WTC11 (cell line): ENCODE measurements at regions not wholly inside any gene's neighbourhood (a gene's known extent, or its start where the extent isn't known, plus 50 kb on each side); places are given as distances from the start of the nearest gene placed in this dataset.

Experiments
- ATAC-seq: fragments of 200-7000 bp; cut with Tn5 transposase; 2 replicates; pipeline ENCODE4 v1.10.0; 2021; ENCODE audit warnings: mild to moderate bottlenecking, moderate library complexity
- CTCF ChIA-PET: fragments of 300-600 bp; sonication (Branson Sonifier 250); formaldehyde crosslinking; loops from one replicate; lab custom pipeline; 2021; ENCODE audit warnings: antibody characterized with exemption; lab: Charles Lee
- POLR2A ChIA-PET: fragments of 350-600 bp; sonication (Branson Sonifier 250); formaldehyde crosslinking; loops from one replicate; lab custom pipeline; 2021; ENCODE audit warnings: antibody characterized with exemption; lab: Charles Lee
- DNase-seq: peaks from one replicate; pipeline ENCODE4 v3.0.0; 2021; ENCODE audit warnings: low spot score
- H3K27ac Mint-ChIP-seq: 2 replicates; pipeline ENCODE4 v1.8.0; 2021; ENCODE audit warnings: mixed read lengths
- H3K27me3 Mint-ChIP-seq: 2 replicates; pipeline ENCODE4 v1.8.0; 2021; ENCODE audit warnings: low read depth, mild to moderate bottlenecking, moderate library complexity, mixed read lengths
- H3K36me3 Mint-ChIP-seq: 2 replicates; pipeline ENCODE4 v1.8.0; 2021; ENCODE audit warnings: mixed read lengths
- H3K4me1 Mint-ChIP-seq: 2 replicates; pipeline ENCODE4 v1.8.0; 2022; ENCODE audit warnings: mixed read lengths
- H3K4me3 Mint-ChIP-seq: 2 replicates; pipeline ENCODE4 v1.8.0; 2021; ENCODE audit warnings: mild to moderate bottlenecking, moderate library complexity, mixed read lengths
- H3K9me3 Mint-ChIP-seq: 2 replicates; pipeline ENCODE4 v1.8.0; 2021; ENCODE audit warnings: mixed read lengths
- ETV6 ChIP-seq: sonication (generic); formaldehyde crosslinking; IDR thresholded peaks from 2 replicates; pipeline ENCODE4 v1.8.1; 2022; ENCODE audit warnings: mild to moderate bottlenecking, missing genetic modification reagents
- GABPB1 ChIP-seq: sonication (generic); formaldehyde crosslinking; IDR thresholded peaks from 2 replicates; pipeline ENCODE4 v1.8.1; 2023; ENCODE audit warnings: mild to moderate bottlenecking, missing genetic modification reagents
- KAT7 ChIP-seq: sonication (generic); formaldehyde crosslinking; IDR thresholded peaks from 2 replicates; pipeline ENCODE4 v1.8.1; 2023; ENCODE audit warnings: missing genetic modification reagents, mild to moderate bottlenecking, borderline replicate concordance
- NR1H2 ChIP-seq: sonication (generic); formaldehyde crosslinking; IDR thresholded peaks from 2 replicates; pipeline ENCODE4 v1.9.0; 2021; ENCODE audit warnings: mild to moderate bottlenecking, moderate library complexity, missing genetic modification reagents
- TEAD4 ChIP-seq: sonication (generic); formaldehyde crosslinking; IDR thresholded peaks from 2 replicates; pipeline ENCODE4 v1.8.0; 2022; ENCODE audit warnings: mild to moderate bottlenecking, missing genetic modification reagents
- TP53 ChIP-seq: sonication (generic); formaldehyde crosslinking; IDR thresholded peaks from 2 replicates; pipeline ENCODE4 v1.8.1; 2023; ENCODE audit warnings: mild to moderate bottlenecking, missing genetic modification reagents
- ZNF423 ChIP-seq: fragments of 250-450 bp; sonication (Bioruptor Pico); IDR thresholded peaks from 2 replicates; pipeline ENCODE4 v2.1.2; 2022; ENCODE audit warnings: mild to moderate bottlenecking, moderate library complexity
- TF ChIP-seq, protein P1 (sequence below): sonication (generic); formaldehyde crosslinking; IDR thresholded peaks from 2 replicates; pipeline ENCODE4 v1.8.1; 2022; ENCODE audit warnings: mild to moderate bottlenecking, moderate library complexity, missing genetic modification reagents
- TF ChIP-seq, protein P2 (sequence below): sonication (generic); formaldehyde crosslinking; IDR thresholded peaks from 2 replicates; pipeline ENCODE4 v1.8.1; 2022; ENCODE audit warnings: low read depth, missing genetic modification reagents, borderline replicate concordance
- TF ChIP-seq, protein P3 (sequence below): sonication (generic); formaldehyde crosslinking; IDR thresholded peaks from 2 replicates; pipeline ENCODE4 v1.8.1; 2023; ENCODE audit warnings: mild to moderate bottlenecking, moderate library complexity, missing genetic modification reagents
- TF ChIP-seq, protein P4 (sequence below): sonication (generic); formaldehyde crosslinking; IDR thresholded peaks from 2 replicates; pipeline ENCODE4 v1.8.0; 2022; ENCODE audit warnings: mild to moderate bottlenecking, missing genetic modification reagents
- TF ChIP-seq, protein P5 (sequence below): sonication (generic); formaldehyde crosslinking; IDR thresholded peaks from 2 replicates; pipeline ENCODE4 v1.8.1; 2022; ENCODE audit warnings: mild to moderate bottlenecking, missing genetic modification reagents, moderate library complexity, borderline replicate concordance
- TF ChIP-seq, protein P6 (sequence below): sonication (generic); formaldehyde crosslinking; IDR thresholded peaks from 2 replicates; pipeline ENCODE4 v1.8.1; 2023; ENCODE audit warnings: mild to moderate bottlenecking, missing genetic modification reagents

DNA sequence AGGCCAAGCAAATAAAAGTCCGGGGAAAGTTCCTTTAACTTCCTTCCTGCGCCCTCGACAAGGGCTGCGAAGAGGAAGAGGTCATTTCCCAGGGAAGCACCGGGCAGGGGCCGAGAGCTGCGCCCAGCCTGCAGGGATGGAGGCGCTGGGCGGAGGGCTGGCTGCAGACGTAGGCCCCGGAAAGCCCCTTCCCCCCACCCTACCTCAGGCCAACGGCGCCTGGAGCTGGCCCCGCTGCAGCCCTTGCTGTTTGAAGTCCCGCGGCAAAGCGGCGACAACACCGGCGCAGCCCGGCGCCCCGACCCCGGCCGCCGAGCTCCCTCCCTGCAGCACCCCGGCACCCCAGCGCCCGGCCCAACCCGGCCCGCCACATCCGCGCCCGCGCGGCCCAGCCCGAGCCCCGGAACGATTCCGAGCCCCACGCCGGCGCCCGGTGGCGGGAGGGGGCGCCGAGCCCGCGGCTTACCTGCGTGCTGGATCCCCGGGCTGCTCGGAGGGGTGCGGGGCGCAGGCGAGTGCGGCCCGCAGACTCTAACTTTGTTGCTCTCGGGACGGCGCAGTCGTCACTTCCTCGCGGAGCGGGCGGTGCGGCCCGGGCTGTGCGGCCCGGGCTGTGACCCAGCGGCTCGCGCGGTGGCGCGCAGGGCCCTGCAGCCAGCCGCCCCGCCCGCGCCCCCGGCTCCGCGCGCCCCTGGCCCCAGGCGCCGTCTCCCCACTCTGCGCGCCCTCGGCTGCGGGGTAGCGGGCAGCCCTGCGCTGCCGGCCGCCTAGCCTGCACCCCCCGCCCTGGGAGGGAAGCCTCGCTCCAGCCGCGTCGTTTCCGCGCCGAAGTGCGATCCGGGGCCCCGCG is 64.8 kb upstream of the PTGR2 start:
- CTCF ChIA-PET, result interaction anchor here (0.6 to 3.9 kb wide), 16 partner anchors 9 to 152 kb away, joined by 3 to 27 read pairs (median 5); partner anchors contain the start of gene PTGR2
- H3K27me3 Mint-ChIP-seq, result peaks cover 79% of the 10 kb centered on the region
- H3K4me1 Mint-ChIP-seq, result peaks cover 43% of the 10 kb centered on the region
- TF ChIP-seq KAT7 (peak; percentile 64; the same call in 1 of the 2 replicates), TP53 (CRISPR knock-in tag) (0 out of 2 replicates have a peak, but pooled peaks have one; percentile 33), ETV6 (CRISPR knock-in tag) (peak; percentile 36; the same call in 1 of the 2 replicates)
- TF ChIP-seq, protein P1, sequence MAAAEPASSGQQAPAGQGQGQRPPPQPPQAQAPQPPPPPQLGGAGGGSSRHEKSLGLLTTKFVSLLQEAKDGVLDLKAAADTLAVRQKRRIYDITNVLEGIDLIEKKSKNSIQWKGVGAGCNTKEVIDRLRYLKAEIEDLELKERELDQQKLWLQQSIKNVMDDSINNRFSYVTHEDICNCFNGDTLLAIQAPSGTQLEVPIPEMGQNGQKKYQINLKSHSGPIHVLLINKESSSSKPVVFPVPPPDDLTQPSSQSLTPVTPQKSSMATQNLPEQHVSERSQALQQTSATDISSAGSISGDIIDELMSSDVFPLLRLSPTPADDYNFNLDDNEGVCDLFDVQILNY (CRISPR knock-in tag), result 0 out of 2 replicates have a peak, but pooled peaks have one; percentile 14
- TF ChIP-seq, protein P2, sequence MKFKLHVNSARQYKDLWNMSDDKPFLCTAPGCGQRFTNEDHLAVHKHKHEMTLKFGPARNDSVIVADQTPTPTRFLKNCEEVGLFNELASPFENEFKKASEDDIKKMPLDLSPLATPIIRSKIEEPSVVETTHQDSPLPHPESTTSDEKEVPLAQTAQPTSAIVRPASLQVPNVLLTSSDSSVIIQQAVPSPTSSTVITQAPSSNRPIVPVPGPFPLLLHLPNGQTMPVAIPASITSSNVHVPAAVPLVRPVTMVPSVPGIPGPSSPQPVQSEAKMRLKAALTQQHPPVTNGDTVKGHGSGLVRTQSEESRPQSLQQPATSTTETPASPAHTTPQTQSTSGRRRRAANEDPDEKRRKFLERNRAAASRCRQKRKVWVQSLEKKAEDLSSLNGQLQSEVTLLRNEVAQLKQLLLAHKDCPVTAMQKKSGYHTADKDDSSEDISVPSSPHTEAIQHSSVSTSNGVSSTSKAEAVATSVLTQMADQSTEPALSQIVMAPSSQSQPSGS (CRISPR knock-in tag), result no peak
- peak overlapping the region; percentile 90 for H3K4me3 Mint-ChIP-seq
- no peaks in the 10 kb centered on the region for H3K9me3 Mint-ChIP-seq
- POLR2A ChIA-PET, result interaction anchor here (0.6 to 1.5 kb wide), 7 partner anchors 10 to 144 kb away, joined by 3 to 5 read pairs (median 3); partner anchors contain the start of gene PTGR2
- H3K27ac Mint-ChIP-seq, result peak overlapping the region; percentile 63; the same call in 1 of the 2 replicates
- ATAC-seq (peak; percentile 66), DNase-seq (peak; percentile 64)
- no peaks in the 10 kb centered on the region for H3K36me3 Mint-ChIP-seq

DNA sequence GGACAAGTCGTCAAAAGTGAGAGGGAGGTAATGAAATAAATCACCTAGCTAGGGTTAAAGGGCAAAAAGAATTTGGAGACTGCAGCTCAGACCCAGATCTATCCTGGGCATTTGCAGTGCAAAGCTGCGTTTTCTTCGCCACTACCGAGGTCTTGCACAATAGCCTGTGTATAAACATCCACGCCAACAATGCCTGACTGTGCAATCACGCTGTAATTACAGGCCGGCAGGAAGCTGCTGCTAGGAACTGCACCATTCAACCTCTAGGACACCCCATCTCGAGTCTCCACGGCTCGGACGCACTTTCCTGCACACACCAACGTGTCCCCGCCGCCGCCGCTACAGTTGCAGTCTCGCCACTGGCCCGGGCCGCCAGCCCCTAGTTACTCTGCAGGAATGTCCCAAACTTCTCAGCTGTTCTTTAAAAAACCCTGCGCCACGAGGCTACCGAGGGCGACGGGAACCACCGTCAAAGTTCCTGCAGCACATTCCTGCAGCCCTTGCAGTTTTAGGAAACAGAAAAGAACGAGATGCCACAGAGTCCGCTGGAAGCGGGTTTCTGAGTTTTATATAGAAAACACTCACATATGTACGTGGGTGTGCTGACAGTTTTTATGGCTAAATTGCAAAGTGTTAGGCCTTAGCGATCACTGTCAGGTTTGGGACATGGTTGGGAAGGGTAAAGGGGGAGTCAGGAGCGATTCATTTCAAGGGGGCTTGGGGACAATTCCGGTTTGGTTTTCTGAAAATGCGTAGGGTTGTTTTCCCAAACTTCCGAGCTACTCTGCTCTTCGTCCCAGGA is 65.6 kb upstream of the PTGR2 start:
- Mint-ChIP-seq H3K4me1 (peaks cover 43% of the 10 kb centered on the region), H3K4me3 (peak overlapping the region; percentile 90), H3K36me3 (no peaks in the 10 kb centered on the region), H3K9me3 (no peaks in the 10 kb centered on the region), H3K27me3 (peaks cover 87% of the 10 kb centered on the region), H3K27ac (peak overlapping the region; percentile 63)
- ChIA-PET POLR2A (interaction anchor here (0.8 to 1.5 kb wide), 6 partner anchors 11 to 68 kb away, joined by 3 to 5 read pairs (median 3); partner anchors contain the start of gene PTGR2), CTCF (interaction anchor here (0.5 to 3.9 kb wide), 18 partner anchors 9 to 491 kb away, joined by 3 to 27 read pairs (median 4); partner anchors contain the start of gene PTGR2)
- ATAC-seq, result peak; percentile 8
- DNase-seq, result peak; percentile 50
- TF ChIP-seq, protein P3, sequence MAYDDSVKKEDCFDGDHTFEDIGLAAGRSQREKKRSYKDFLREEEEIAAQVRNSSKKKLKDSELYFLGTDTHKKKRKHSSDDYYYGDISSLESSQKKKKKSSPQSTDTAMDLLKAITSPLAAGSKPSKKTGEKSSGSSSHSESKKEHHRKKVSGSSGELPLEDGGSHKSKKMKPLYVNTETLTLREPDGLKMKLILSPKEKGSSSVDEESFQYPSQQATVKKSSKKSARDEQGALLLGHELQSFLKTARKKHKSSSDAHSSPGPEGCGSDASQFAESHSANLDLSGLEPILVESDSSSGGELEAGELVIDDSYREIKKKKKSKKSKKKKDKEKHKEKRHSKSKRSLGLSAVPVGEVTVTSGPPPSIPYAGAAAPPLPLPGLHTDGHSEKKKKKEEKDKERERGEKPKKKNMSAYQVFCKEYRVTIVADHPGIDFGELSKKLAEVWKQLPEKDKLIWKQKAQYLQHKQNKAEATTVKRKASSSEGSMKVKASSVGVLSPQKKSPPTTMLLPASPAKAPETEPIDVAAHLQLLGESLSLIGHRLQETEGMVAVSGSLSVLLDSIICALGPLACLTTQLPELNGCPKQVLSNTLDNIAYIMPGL (CRISPR knock-in tag), result 0 out of 2 replicates have a peak, but pooled peaks have one; percentile 22
- TF ChIP-seq, protein P4, sequence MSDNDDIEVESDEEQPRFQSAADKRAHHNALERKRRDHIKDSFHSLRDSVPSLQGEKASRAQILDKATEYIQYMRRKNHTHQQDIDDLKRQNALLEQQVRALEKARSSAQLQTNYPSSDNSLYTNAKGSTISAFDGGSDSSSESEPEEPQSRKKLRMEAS (CRISPR knock-in tag), result no peak; the same call in 1 of the 2 replicates
- peak; percentile 95 for TF ChIP-seq GABPB1 (CRISPR knock-in tag)
- 0 out of 2 replicates have a peak, but pooled peaks have one; percentile 52 for TF ChIP-seq TEAD4 (CRISPR knock-in tag)
- TF ChIP-seq, protein P5, sequence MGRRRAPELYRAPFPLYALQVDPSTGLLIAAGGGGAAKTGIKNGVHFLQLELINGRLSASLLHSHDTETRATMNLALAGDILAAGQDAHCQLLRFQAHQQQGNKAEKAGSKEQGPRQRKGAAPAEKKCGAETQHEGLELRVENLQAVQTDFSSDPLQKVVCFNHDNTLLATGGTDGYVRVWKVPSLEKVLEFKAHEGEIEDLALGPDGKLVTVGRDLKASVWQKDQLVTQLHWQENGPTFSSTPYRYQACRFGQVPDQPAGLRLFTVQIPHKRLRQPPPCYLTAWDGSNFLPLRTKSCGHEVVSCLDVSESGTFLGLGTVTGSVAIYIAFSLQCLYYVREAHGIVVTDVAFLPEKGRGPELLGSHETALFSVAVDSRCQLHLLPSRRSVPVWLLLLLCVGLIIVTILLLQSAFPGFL, result 0 out of 2 replicates have a peak, but pooled peaks have one; percentile 39

DNA sequence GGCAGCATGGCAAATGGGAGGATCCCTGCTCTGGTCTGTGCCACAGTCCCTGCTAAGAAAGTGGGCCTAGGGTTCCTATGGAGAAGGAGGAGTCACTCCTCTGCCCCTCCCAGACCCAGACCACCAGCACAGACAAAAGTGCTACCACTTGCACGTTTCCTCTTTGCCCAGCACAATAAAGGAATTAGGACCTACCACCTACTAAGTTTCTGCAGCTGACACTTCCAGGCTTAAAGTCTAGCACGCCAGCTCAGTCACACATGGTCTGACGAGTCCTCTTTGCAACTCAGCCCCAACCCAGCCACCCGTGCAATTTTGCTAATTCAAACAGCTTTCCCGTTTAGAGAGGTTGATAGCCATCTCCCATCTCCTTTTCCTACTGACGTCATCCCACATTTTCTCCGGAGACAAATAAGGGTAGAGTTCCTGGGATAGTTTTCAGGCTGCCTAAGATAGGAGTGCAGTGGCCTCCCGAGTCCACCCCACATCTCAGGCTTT is 66.2 kb upstream of the PTGR2 start:
- peak; percentile 34 for ATAC-seq
- Mint-ChIP-seq H3K27me3 (peaks cover 88% of the 10 kb centered on the region), H3K4me3 (peak overlapping the region; percentile 90), H3K36me3 (no peaks in the 10 kb centered on the region), H3K4me1 (peaks cover 43% of the 10 kb centered on the region), H3K27ac (peak overlapping the region; percentile 16; the same call in 1 of the 2 replicates), H3K9me3 (no peaks in the 10 kb centered on the region)
- CTCF ChIA-PET, result interaction anchor here (0.8 to 3.9 kb wide), 13 partner anchors 11 to 490 kb away, joined by 3 to 27 read pairs (median 8); partner anchors contain the start of gene PTGR2
- DNase-seq, result no peak
- TF ChIP-seq ZNF423 (CRISPR knock-in tag), result no peak
- TF ChIP-seq, protein P6, sequence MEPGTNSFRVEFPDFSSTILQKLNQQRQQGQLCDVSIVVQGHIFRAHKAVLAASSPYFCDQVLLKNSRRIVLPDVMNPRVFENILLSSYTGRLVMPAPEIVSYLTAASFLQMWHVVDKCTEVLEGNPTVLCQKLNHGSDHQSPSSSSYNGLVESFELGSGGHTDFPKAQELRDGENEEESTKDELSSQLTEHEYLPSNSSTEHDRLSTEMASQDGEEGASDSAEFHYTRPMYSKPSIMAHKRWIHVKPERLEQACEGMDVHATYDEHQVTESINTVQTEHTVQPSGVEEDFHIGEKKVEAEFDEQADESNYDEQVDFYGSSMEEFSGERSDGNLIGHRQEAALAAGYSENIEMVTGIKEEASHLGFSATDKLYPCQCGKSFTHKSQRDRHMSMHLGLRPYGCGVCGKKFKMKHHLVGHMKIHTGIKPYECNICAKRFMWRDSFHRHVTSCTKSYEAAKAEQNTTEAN (CRISPR knock-in tag), result 0 out of 2 replicates have a peak, but pooled peaks have one; percentile 29
- TF ChIP-seq NR1H2 (CRISPR knock-in tag), result no peak
- TF ChIP-seq, protein P4 (CRISPR knock-in tag), result peak; percentile 13; the same call in 1 of the 2 replicates
- POLR2A ChIA-PET, result interaction anchor here (1.2 to 1.5 kb wide), 2 partner anchors 11 to 57 kb away, joined by 3 read pairs; no protein-coding TSS in a partner anchor
